Renal cortex interstitium (tissue), 11 donors: ENCODE measurements at regions not wholly inside any gene's neighbourhood (a gene's known extent, or its start where the extent isn't known, plus 50 kb on each side); places are given as distances from the start of the nearest gene placed in this dataset.
A peak's percentile ranks its signal among the peaks of the same experiment; 100 is the strongest.

Source experiments
- DNase-seq, 11 donors: peaks; one replicate each; pipeline ENCODE4 v3.0.0-alpha.2; 2013; ENCODE audit warnings: low read depth in 9 of 11, low spot score in 4 of 11; ENCODE audit errors: extremely low read depth in 1 of 11

- no peak for DNase-seq
These were observed 102.5 kb upstream of the SLC25A13 start for GRCh38 chr7:96424411-96424810.

- DNase-seq: no peak
These were observed 100.5 kb upstream of the SLC25A13 start for GRCh38 chr7:96422388-96422787.

GRCh38 chr7:96418581-96418980, 96.7 kb upstream of the SLC25A13 start:
- no peak for DNase-seq

GRCh38 chr7:96417784-96418183, 95.9 kb upstream of the SLC25A13 start:
- no peak for DNase-seq

- no peak for DNase-seq
These were observed 94.7 kb upstream of the SLC25A13 start for GRCh38 chr7:96416599-96416998.

GRCh38 chr7:96416116-96416515, 94.2 kb upstream of the SLC25A13 start:
- DNase-seq: no peak

GRCh38 chr7:96415293-96415940, 93.5 kb upstream of the SLC25A13 start:
- DNase-seq: no peak

GRCh38 chr7:96414931-96415292, 93.0 kb upstream of the SLC25A13 start:
- peak in 2 of 11 donors; percentile 31 to 41 for DNase-seq

- no peak for DNase-seq
These were observed 88.4 kb upstream of the SLC25A13 start for GRCh38 chr7:96410126-96410839.

- no peak for DNase-seq
These were observed 87.0 kb upstream of the SLC25A13 start for GRCh38 chr7:96408881-96409280.

- DNase-seq: no peak
These were observed 85.5 kb upstream of the SLC25A13 start for GRCh38 chr7:96407427-96407826.

GRCh38 chr7:96402913-96403312, 81.0 kb upstream of the SLC25A13 start:
- DNase-seq: no peak

- no peak for DNase-seq
These were observed 79.3 kb upstream of the SLC25A13 start for GRCh38 chr7:96401200-96401599.

GRCh38 chr7:96400518-96400917, 78.6 kb upstream of the SLC25A13 start:
- no peak for DNase-seq

- no peak for DNase-seq
These were observed 78.1 kb upstream of the SLC25A13 start for GRCh38 chr7:96400001-96400400.

- no peak for DNase-seq
These were observed 76.2 kb upstream of the SLC25A13 start for GRCh38 chr7:96397936-96398598.

- peak in 5 of 11 donors; percentile 8 to 31 (median 24) for DNase-seq
These were observed 66.9 kb upstream of the SLC25A13 start for GRCh38 chr7:96388620-96389383.

GRCh38 chr7:96388166-96388565, 66.3 kb upstream of the SLC25A13 start:
- no peak for DNase-seq

GRCh38 chr7:96380111-96380512, 58.2 kb upstream of the SLC25A13 start:
- no peak for DNase-seq

GRCh38 chr7:96377399-96377798, 55.5 kb upstream of the SLC25A13 start:
- DNase-seq: no peak
